Suprapubic skin (tissue), 4 donors: ENCODE measurements at regions not wholly inside any gene's neighbourhood (a gene's known extent, or its start where the extent isn't known, plus 50 kb on each side); places are given as distances from the start of the nearest gene placed in this dataset.

Source experiments
- DNase-seq, 2 donors: peaks; one replicate each; pipeline ENCODE4 v3.0.0-alpha.2; 2019; ENCODE audit warnings: low spot score in 2 of 2
- H3K27ac ChIP-seq: fragments of 200-600 bp; sonication (generic); one replicate; pipeline ENCODE4 v1.5.1; 2019
- H3K27me3 ChIP-seq: fragments of 200-600 bp; sonication (generic); one replicate; pipeline ENCODE4 v1.5.1; 2019
- H3K36me3 ChIP-seq: fragments of 200-600 bp; sonication (generic); one replicate; pipeline ENCODE4 v1.5.1; 2019
- H3K4me1 ChIP-seq: fragments of 200-600 bp; sonication (generic); one replicate; pipeline ENCODE4 v1.5.1; 2019
- H3K4me3 ChIP-seq: fragments of 200-600 bp; sonication (generic); one replicate; pipeline ENCODE4 v1.5.1; 2019; ENCODE audit warnings: mild to moderate bottlenecking
- H3K9me3 ChIP-seq: fragments of 200-600 bp; sonication (generic); one replicate; pipeline ENCODE4 v1.5.1; 2019
- EP300 ChIP-seq: sonication (generic); formaldehyde crosslinking; IDR thresholded peaks from one replicate; pipeline ENCODE4 v1.6.1; 2017; ENCODE audit warnings: antibody characterized with exemption
- POLR2A ChIP-seq, 2 donors: fragments of 450-650 bp; IDR thresholded peaks; one replicate each; pipeline ENCODE4 v1.6.1; 2017; ENCODE audit warnings: antibody characterized with exemption in 2 of 2, mild to moderate bottlenecking in 2 of 2, moderate library complexity in 2 of 2
- POLR2AphosphoS5 ChIP-seq, 3 donors: sonication (generic); formaldehyde crosslinking; IDR thresholded peaks; one replicate each; pipeline ENCODE4 v1.6.1; 2017; ENCODE audit warnings: antibody characterized with exemption in 3 of 3
- WGBS: methylation state at CpG from one replicate; pipeline ENCODE4 v1.1.5; 2018; 5-methylcytosine and 5-hydroxymethylcytosine counted together
- TF ChIP-seq, protein P1 (sequence below), 2 donors: fragments of 200-600 bp in 1 of 2; fragments of 450-650 bp in 1 of 2; sonication (generic) in 1 of 2; IDR thresholded peaks; one replicate each; pipeline ENCODE4 v1.5.1; 2016 to 2019; ENCODE audit warnings: antibody characterized with exemption in 2 of 2, mild to moderate bottlenecking in 1 of 2, moderate library complexity in 1 of 2

DNA sequence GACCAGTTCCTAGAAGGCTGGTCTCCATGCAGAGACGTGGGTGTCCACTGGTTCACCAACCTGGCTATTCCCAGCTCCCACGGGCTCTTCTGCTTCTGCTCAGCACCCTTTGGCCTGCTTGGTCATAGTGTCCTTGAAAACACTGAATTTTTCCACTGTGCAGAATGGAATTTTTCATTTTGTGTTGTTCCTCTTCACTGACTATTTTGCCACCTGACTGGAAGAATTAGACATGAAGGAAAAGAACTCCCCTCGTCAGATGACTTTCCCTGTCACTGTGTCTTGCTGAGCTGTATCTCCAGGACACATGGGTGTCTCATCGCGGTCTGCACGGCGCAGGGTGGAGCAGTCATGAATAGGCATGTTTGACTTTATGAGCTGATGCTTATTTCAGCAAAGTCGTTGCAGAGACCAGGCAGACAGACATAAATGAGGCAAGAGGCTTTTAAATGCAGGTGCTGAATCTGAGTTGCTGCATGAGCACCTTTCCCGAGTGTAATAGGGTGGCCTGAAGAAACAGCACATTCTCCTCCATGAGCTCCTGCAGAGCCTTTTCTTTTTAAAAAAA is 50.2 kb upstream of the SEMA4D start:
- H3K4me3 ChIP-seq, result no peak overlapping the region
- no peak overlapping the region for H3K27ac ChIP-seq
- DNase-seq, result no peak
- no peaks in the 10 kb centered on the region for H3K9me3 ChIP-seq
- WGBS, result 53% methylated on average over 9 of the region's 9 CpGs
- H3K4me1 ChIP-seq, result peaks cover 19% of the 10 kb centered on the region
- no peak for TF ChIP-seq EP300
- TF ChIP-seq, protein P1, sequence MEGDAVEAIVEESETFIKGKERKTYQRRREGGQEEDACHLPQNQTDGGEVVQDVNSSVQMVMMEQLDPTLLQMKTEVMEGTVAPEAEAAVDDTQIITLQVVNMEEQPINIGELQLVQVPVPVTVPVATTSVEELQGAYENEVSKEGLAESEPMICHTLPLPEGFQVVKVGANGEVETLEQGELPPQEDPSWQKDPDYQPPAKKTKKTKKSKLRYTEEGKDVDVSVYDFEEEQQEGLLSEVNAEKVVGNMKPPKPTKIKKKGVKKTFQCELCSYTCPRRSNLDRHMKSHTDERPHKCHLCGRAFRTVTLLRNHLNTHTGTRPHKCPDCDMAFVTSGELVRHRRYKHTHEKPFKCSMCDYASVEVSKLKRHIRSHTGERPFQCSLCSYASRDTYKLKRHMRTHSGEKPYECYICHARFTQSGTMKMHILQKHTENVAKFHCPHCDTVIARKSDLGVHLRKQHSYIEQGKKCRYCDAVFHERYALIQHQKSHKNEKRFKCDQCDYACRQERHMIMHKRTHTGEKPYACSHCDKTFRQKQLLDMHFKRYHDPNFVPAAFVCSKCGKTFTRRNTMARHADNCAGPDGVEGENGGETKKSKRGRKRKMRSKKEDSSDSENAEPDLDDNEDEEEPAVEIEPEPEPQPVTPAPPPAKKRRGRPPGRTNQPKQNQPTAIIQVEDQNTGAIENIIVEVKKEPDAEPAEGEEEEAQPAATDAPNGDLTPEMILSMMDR (IDR thresholded peaks at IDR 0.05), result no peak
- no peak for TF ChIP-seq POLR2A (IDR thresholded peaks at IDR 0.05)
- no peak for TF ChIP-seq POLR2AphosphoS5 (IDR thresholded peaks at IDR 0.05)
- no peaks in the 10 kb centered on the region for H3K27me3 ChIP-seq
- no peaks in the 10 kb centered on the region for H3K36me3 ChIP-seq
